ENCODE measurements at regions not wholly inside any gene's neighbourhood (a gene's known extent, or its start where the extent isn't known, plus 50 kb on each side); places are given as distances from the start of the nearest gene placed in this dataset.

- no peak for TF ChIP-seq CTCF (IDR thresholded peaks at IDR 0.05)
- TF ChIP-seq POLR2A (IDR thresholded peaks at IDR 0.05): no peak
Measured at GRCh38 chr18:1039421-1039820, 134.8 kb downstream of the ADCYAP1 start.

All from breast epithelium (tissue), 3 donors.